ENCODE measurements at regions not wholly inside any gene's neighbourhood (a gene's known extent, or its start where the extent isn't known, plus 50 kb on each side); places are given as distances from the start of the nearest gene placed in this dataset.

DNA sequence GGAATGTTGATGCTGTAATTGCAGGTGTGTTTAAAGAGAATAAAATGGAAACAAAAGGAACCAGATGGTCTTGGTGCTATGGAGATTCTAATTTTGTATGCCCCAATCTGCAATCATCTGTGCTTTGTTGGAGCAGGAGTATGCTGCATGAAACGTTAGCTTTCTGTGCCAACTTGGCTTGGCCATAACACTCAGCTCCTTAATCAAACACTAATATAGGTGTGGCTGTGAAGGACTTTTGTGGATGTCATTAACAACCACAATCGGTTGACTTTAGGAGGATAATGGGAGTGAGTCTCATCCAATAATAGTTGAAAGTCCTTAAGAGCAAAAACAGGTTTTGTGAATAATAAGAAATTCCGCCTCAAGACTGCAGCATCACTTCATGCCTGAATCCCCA lies 399.2 kb downstream of the NLGN4X start:
- no peak for TF ChIP-seq ZNF274 (IDR thresholded peaks at IDR 0.05; ENCODE audit: low read depth, low read length)
- no peak for TF ChIP-seq YY1 (IDR thresholded peaks at IDR 0.05; ENCODE audit: insufficient read depth, insufficient read length)

Data from NT2/D1 (cell line).